GM21528 (cell line): ENCODE measurements at regions not wholly inside any gene's neighbourhood (a gene's known extent, or its start where the extent isn't known, plus 50 kb on each side); places are given as distances from the start of the nearest gene placed in this dataset.
"Not testable (repeated sequence)": the region's sequence is repeated elsewhere in the genome, so short reads cannot be mapped to it uniquely, and the experiment has no call there.

ENCODE experiments used
- ATAC-seq: cut with Tn5 transposase; IDR thresholded peaks from one replicate; pipeline ENCODE4 v1.9.1; 2021; ENCODE audit warnings: mild to moderate bottlenecking, moderate library complexity; ENCODE audit not compliant: unreplicated experiment, low FRiP score

DNA sequence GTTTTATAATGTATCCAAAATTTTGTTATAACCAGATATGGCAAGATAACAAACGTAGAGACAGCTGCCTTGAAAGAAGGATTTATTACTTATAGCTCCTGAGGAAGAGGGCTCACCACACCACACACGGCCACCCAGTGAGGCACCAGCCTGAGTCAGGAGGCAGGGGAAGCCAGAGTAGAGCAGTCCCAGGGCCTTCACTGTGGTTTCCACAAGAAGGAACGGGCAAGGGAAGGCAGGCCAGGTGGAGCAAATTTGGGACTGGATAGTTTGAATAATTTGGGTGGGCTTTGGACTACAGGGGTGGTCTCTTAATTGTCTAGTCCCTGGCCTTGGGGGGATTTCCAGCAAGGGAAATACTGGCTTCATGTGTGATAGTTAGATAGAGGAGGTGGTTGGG lies 72.5 kb downstream of the RRAGC start:
- no peak for ATAC-seq

DNA sequence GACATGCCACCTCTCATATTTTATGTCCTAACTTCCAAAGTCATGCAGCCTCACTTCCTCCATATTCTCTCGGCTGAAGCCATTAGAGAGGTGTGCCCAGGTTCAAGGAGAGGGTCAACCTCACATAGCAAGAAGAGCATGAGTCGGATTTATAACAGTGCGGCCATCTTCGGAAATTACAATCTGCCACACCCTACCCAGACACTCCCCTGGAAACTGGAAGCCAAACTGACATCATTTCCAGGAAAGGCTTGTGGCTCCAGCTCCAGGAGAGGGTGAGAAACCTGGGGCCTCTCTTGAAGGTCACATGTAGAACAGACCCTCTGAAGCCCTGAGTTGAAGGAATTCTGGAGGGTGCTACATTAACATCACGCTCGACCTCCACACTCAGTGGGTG lies 73.5 kb downstream of the RRAGC start:
- no peak for ATAC-seq

DNA sequence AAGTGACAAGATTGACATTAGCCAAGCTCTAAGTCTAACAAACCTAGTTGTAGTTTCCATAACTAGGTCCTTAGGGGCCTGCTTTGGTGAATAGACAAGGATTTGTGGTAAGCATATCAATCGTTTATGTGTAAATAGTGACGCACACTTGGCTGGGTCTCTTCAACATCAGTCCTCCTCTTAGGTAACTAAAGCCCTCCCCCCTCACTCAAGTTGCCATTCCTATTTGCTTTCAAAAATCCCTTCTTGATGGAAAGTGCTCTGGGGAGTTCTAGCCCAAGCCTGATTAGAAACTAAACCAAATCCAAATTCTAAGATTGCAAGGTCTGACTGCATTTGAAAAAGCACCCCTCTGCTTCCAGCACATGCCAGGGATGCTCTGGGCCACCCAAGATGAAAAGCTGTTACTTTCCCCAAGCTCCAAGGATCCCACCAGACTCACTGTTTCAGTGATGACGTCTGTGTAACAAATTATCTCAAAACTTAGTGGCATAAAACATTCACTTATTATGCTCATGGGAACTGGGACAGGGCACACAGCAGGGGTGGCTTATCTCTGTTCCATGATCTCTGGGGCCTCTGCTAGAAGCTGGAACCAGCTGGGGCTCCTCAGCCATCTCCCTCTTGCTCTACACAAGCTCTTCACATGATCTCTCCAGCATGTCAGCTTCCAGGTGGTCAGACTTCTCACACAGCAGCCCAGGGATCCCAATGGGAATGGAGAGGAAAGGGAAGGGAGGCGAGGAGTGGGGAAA lies 74.1 kb downstream of the RRAGC start:
- no peak for ATAC-seq

DNA sequence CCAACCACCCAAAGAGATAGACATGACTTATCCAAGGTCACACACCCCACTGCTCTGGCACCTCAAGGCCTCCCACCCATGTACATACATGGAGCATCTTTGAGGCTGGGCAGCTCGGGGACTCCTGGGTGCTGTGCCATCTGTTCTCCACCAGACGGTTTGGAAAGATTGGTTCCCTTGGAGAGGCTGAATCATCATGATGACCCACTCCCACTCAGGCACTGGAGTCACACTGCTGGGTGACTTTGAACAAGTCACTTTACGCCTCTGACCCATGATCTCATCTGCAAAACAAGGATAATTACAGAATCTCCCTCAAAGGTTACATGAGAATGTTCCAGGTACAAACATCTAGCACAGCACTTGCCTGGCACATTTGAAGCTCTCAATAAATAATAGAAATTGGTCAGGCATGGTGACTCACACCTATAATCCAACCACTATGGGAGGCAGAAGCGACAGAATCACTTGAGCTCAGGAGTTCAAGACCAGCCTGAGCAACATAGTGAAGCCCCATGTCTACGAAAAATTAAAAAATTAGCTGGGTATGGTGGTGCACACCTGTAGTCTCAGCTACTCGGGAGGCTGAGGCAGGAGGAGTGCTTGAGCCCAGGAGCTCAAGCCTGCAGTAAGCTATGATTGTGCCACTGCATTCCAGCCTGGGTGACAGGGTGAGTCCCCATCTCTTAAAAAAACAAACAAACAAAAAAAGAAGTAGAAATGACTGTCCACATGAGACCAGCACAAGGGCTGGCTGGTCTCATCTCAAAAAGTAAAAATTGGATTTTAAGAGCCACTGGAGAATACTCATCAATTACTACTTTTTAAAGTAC lies 74.9 kb downstream of the RRAGC start:
- no peak for ATAC-seq

DNA sequence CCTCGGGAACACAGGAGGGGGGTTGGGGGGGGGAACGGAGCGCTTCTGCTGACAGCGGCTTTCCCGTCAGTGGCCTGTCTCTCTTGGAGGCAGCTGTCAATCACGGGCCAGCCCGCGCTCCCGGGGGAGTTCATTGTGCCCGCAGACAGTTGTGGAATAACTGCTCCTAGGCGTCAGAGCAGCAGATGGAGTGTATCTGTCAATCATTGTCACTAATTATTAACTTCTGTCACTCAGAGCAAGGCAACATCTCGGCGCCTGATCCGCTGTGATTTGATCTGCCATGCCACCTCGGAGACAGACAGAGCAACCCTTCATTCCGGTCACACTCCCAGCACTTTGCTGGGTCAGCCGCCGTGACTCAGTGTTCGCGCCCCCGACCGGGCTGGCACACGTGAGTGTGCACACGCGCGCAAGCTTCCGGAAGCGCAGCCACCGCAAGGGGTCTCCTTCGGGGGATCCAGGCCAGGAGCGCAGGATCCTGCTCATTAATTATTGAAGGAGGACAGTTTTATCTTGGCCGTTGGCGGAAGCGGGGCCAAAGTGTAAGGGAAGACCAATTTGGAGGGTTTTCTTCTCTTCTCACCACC lies 75.8 kb downstream of the RRAGC start:
- ATAC-seq: no peak

DNA sequence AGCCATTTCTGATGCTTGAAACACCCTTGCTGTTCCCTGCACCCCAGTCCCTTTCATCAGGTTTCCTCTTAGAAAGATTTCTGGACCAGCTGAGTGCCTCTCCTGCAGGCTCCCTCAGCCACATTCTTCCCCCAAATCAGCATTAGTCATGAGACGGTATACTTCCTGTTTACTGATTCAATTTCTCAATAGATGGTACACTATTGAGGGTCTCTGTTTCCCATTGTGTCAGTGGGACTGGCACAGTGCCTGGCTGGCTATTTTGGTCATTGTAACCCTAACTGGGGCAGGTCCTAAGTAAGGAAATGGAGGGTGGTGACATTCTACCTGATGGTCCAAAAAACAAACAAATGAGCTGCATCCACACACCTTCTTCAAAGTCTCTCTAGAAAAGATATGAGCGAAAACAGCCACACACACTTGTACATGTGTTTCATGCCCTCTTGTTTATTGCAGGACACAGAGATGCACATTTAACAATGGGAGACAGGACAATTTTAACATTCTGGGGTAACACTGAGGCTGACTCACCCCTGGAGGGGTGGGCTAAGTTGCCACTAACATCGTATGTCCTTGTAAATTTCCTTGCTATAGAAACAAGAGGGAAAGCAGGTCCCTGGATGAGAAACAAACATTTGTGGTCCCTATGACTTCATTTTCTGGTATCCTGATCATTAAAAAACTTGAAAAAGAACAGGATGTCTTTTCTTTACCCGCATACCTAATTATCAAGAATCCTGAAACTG lies 77.5 kb downstream of the RRAGC start:
- ATAC-seq: no peak

DNA sequence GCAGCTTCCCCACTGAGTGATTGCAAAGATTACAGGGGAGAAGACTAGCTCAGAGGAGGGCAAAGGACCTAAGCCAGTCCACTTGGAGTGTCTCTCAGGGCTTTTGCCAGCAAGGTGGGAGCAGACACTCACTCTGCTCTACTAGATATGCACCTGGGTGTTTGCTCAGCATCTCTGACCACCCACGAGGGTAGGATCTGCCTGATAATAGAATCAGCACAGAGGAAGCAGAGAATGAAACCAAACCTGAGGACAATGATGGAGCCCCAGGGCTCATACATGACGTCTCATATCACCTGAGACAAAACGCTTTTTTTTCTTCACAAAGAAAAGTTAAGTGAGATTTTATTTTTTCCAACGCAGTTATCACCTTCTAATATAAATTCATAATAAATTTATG lies 79.4 kb downstream of the RRAGC start:
- no peak for ATAC-seq

DNA sequence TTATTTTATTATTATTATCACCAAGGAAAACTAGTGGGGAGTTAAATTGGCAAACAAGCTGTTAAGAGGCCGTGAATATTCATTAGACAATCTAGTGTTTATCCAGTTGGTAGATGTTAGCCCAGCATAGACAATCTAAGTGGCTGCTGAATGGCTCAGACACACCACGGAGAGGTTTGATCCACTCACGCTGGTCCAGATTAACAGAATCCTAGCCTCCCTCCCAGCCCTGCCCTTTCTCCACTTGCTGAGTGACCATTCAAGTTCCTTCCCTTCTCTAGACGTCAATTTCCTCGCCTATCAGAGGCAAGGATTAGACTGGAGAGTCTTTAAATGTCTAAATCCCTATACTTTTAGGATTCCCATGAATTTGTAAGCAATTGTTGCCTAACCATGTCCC lies 80.1 kb downstream of the RRAGC start:
- no peak for ATAC-seq

DNA sequence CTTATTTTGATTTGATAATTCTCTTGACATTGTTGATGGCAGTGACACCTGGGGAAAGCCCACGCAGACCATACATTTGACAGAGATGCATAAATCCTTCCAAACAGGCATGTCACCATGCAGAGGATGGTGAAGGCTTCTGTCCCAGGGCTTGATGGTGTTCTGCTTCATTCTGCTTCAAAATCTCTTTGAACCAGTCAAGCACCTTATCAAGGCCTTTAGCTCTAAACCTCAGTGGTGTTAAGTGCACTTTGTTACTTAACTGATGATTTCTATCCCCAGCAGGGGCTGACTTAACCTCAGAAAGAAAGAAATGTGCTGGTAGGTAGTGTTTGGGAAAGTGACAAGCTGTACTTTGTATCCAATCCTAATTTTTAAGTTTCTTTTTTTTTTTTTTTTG lies 81.1 kb downstream of the RRAGC start:
- no peak for ATAC-seq

DNA sequence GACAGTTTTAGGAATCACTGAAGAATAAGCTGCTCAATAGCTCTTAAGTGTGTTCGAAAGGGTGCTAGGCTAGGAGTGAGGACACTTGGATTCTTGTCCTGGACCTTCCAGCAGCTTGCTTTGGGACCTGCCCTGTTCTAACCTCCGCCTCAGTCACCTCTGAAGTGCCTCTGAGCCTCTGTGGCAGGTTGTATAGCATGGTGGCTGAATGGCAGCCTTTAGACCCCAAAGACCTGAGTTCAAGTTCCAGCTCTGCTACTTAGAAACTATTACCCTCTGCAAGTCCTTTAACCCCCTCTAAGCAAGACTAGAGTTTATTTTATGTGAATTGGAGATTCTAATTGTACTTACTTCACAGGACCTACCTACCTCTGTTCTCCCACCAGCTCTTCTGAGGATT lies 81.5 kb downstream of the RRAGC start:
- no peak for ATAC-seq

DNA sequence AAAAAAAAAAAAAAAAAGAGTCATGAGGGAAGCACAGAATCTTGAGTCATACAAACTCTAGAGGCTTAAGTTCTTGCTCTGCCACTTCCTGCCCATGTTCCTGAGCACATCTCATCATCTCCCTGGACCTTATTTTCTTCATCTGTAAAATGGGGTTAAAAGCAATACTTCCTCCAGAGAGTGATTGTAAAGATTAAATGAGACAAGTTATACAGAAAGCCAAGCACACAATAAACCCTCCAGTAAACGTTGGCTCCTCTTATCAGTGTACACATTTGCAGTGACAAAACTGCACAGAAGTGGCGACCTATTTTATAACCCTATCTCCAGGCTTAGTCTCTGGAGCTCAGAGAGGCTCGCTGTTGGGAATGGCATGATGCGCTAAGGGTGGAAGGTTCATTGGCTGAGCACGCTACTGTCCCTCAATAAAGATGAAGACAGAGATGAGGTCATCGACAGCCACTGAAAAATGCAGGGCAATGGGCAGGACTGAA lies 82.1 kb downstream of the RRAGC start:
- no peak for ATAC-seq

DNA sequence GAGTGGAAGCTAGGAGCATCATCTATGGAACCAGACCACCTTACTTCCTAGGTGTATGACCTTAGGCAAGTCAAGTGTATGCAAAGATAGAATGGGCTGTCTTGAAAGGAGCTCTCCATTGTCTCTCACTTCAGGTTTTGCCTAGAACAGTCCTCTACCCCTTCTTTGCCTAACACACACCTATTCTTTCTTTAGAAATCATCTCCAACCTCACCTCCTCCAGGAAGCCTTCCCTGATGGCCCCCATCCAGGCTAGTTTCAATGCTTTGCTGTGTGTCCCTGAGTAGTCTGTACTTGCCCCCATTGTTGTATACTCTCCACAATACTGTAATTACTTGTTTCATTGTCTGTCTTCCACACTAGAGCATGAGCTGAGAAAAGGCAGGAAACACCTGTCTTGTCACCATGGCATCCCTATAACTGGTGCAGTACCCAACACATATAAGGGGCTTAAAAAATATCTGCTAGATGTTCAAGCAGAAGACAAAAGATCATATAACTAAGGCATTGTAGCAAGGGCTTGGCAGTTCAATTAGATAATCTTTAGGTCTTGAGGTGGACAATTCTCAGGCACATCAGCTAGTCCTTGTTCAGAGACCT lies 83.0 kb downstream of the RRAGC start:
- ATAC-seq: no peak

DNA sequence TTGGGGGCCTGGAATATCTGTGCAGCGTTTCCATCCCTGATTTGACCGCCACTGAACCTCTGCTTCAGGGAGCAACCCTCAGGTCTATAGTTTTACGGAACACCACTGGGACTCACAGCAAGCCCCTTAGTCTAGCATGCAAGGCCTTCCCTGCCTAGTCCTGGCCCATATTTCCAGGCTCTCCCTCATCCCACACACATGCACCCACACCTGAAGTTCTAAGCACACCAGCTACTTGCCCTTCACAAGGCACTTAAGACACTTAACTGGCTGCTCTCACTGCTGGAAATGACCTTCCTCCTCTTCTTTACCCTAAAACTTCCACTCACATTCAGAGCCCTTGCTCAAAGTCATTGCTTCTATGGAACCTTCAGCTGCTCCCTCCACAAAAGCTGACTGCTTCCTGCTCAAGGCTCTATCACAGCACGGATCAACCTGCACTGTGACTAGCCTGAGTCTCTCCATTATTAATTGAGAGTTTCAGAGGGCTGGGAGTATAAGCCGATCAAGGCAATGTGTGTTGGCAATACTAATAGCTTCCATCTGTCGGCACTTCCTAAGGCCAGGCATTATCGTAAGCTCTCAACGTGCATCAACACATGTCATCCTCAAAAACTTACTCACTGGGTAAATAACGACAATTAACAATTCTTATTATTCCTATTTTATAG lies 84.3 kb downstream of the RRAGC start:
- no peak for ATAC-seq

DNA sequence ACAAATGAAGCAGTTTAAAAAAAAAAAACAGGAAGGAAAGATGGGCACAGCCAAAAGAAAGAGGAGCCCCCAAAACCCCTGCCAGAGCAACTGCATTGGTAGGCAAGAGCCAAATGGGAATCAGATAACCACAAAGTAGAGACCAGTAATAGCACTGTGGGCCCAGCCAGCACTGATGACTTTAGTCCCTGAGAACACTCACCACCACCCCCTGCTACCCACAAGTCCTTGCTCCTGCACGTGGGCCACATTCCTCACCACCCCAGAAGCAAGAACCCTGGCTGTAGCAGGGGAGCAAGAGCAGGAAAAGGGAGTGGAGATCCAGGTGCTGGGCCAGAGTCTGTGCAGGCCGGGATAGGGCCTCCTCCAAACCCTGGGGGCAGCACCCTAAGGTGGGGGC lies 86.1 kb downstream of the RRAGC start:
- ATAC-seq: no peak

DNA sequence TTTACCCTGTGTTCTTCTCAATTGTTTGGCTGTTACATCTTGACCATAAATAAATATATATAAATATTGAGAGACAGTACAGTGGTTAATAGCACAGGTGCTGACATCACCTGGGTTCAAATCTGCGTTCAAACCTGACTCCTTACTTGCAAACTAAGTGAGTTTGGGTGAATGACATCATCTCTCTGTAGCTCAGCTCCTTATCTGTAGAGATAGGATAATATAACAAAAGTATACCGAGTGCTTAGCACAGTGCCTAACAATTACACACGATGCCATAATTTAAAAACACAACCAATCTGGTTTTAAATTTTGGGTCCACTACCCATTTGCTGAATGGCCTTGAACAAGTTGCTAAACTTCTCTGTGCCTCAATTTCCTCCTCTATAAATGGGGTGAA lies 86.6 kb downstream of the RRAGC start:
- no peak for ATAC-seq

DNA sequence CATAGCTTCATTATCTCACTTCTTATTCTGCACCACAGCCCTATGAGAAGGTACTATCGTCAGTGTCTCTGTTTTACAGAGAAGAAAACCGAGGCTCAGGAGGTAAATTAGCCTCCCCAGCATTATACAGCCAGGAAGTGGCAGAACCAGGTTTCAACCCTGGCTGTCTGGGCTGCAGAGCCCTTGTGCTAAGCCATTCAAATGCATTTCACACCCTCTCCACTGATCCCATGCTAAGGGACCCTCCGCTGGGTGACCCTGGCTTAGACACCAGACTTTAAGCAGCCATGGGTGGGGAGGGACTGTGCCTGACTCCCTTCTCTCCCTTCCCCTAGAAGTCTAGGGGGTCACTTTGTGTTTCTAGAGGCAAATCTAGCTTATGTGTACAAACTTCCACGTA lies 87.5 kb downstream of the RRAGC start:
- ATAC-seq: no peak

DNA sequence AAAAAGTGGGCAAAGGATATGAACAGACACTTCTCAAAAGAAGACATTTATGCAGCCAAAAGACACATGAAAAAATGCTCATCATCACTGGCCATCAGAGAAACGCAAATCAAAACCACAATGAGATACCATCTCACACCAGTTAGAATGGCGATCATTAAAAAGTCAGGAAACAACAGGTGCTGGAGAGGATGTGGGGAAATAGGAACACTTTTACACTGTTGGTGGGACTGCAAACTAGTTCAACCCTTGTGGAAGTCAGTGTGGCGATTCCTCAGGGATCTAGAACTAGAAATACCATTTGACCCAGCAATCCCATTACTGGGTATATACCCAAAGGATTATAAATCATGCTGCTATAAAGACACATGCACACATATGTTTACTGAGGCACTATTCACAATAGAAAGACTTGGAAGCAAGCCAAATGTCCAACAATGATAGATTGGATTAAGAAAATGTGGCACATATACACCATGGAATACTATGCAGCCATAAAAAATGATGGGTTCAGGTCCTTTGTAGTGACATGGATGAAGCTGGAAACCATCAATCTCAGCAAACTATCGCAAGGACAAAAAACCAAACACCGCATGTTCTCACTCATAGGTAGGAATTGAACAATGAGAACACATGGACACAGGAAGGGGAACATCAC lies 88.9 kb downstream of the RRAGC start:
- ATAC-seq: not testable (repeated sequence)

DNA sequence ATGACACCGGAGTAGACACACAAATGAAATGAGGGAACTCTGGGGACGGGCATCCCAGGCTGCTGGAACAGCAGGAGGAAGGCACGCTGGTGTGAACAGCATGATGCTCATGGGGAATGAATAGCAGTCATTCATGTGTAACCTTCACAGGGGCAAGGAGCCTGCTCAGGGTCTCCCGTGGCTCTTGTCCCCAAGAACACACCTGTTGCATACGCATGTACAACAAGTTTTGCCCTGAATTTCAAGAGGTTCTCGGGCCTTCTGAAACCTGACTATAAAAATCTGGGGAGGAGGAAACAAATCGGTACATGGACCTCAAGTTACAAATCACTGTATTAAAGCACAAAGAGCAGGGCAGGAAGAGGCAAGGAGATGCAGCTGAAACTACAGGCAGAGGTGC lies 93.4 kb downstream of the RRAGC start:
- no peak for ATAC-seq

DNA sequence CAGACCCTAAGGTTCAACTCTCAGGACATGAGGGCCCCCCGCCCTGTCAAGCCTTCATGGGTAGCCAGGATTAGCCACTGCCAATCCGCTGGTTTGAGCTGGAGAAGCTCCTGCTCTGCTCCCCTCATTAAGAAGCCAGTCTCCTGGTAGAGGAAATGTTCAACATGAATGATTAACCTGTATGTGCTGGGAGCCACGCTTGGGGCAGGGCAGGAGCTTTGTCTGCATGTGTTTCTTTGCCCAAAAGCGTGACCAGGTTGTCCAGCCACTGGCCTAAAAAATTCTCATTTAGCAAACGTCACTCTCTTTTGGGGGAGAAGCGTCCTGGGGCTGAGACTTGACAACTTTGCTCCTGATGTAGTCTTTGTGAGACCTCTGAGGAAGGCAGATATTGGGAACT lies 96.5 kb downstream of the RRAGC start:
- ATAC-seq: no peak
